ENCODE measurements at regions not wholly inside any gene's neighbourhood (a gene's known extent, or its start where the extent isn't known, plus 50 kb on each side); places are given as distances from the start of the nearest gene placed in this dataset.

DNA sequence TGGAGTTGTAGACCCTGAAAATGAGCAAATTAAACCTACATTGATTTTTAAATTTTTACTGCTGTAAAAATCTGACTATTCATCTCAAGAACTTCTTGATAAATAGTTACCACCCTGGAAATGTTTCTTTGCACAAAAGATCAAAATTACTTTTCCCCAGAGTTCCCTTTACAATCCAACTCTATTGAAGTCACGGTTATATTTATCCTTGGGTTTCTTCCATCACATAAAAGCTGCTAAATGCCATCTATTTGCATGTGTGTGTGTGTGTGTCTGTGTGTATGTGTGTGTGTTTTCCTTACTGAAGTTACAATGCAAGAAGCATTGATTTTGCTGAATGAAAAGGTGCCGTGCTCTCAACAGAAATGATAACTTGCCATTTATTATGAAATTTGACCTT is 1273.0 kb downstream of the ROBO2 start:
- no peak for TF ChIP-seq CTCF (IDR thresholded peaks at IDR 0.05; ENCODE audit: extremely low read depth, insufficient read depth, missing control alignments)
- in situ Hi-C loops (cut with MboI; ENCODE audit: low pct_unique_long_range_greater_than_20kb, low sequenced_read_pairs, unreplicated experiment), result no loop called here
- DNase-seq (ENCODE audit: low spot score), result no peak

- DNase-seq (ENCODE audit: low spot score), result no peak
- TF ChIP-seq CTCF (IDR thresholded peaks at IDR 0.05; ENCODE audit: extremely low read depth, insufficient read depth, missing control alignments), result no peak
Observed at GRCh38 chr3:78313332-78313731, 1273.4 kb downstream of the ROBO2 start.

DNA sequence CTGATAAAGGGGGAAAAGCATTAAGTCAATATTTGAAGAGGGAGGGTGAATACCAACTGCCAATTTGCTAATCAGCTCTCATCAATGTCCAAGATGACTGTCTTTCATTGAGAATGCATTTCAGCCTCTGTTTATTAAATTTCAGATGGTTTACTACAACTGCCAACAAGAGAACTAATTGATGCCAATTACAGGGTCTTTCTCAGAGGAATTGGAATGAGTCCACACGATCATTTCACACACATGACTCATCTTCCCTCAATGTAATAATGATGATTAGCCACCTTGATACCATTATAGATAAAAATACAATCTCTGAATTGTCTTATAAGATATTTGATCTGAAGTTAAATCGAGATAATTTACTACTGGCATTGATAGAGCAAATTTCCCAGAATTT is 1274.4 kb downstream of the ROBO2 start:
- TF ChIP-seq CTCF (IDR thresholded peaks at IDR 0.05; ENCODE audit: extremely low read depth, insufficient read depth, missing control alignments), result no peak
- DNase-seq (ENCODE audit: low spot score), result no peak
- in situ Hi-C loops (cut with MboI; ENCODE audit: low pct_unique_long_range_greater_than_20kb, low sequenced_read_pairs, unreplicated experiment), result no loop called here

More at GRCh38 chr3:78313332-78313731, 1273.4 kb downstream of the ROBO2 start:
- in situ Hi-C loops (cut with MboI; ENCODE audit: low pct_unique_long_range_greater_than_20kb, low sequenced_read_pairs, unreplicated experiment), result no loop called here

GRCh38 chr3:78317774-78318173 is 1277.9 kb downstream of the ROBO2 start:
- TF ChIP-seq CTCF (IDR thresholded peaks at IDR 0.05; ENCODE audit: extremely low read depth, insufficient read depth, missing control alignments), result no peak
- no peak for DNase-seq (ENCODE audit: low spot score)
- in situ Hi-C loops (cut with MboI; ENCODE audit: low pct_unique_long_range_greater_than_20kb, low sequenced_read_pairs, unreplicated experiment), result no loop called here

GRCh38 chr3:78322780-78323179 is 1282.9 kb downstream of the ROBO2 start:
- TF ChIP-seq CTCF (IDR thresholded peaks at IDR 0.05; ENCODE audit: extremely low read depth, insufficient read depth, missing control alignments), result no peak
- peak; percentile 9 for DNase-seq (ENCODE audit: low spot score)
- in situ Hi-C loops (cut with MboI; ENCODE audit: low pct_unique_long_range_greater_than_20kb, low sequenced_read_pairs, unreplicated experiment), result no loop called here

GRCh38 chr3:78337801-78338211 is 1297.9 kb downstream of the ROBO2 start:
- no peak for DNase-seq (ENCODE audit: low spot score)
- in situ Hi-C loops (cut with MboI; ENCODE audit: low pct_unique_long_range_greater_than_20kb, low sequenced_read_pairs, unreplicated experiment), result no loop called here
- TF ChIP-seq CTCF (IDR thresholded peaks at IDR 0.05; ENCODE audit: extremely low read depth, insufficient read depth, missing control alignments), result no peak

DNA sequence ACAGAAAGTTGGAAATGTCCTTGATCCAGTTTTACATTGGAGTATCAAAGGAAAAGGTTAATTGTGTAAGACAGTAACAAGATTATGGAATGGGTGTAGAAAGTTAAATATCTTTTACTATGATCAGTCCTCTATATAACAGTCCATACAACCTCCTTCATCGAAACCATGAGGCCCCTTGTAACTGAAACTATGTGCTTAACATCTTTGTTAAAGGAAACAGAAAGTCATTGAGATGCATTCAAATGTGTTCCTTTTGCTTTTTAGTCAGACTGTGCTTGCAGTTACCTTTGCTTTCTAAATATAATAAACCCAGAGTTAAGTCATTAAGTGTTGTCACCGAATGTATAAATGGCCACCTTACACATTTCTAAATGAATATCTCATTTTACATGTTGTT is 1298.5 kb downstream of the ROBO2 start:
- DNase-seq (ENCODE audit: low spot score), result peak; percentile 38
- no peak for TF ChIP-seq CTCF (IDR thresholded peaks at IDR 0.05; ENCODE audit: extremely low read depth, insufficient read depth, missing control alignments)
- in situ Hi-C loops (cut with MboI; ENCODE audit: low pct_unique_long_range_greater_than_20kb, low sequenced_read_pairs, unreplicated experiment), result no loop called here
